HCT116 (cell line): ENCODE measurements at regions not wholly inside any gene's neighbourhood (a gene's known extent, or its start where the extent isn't known, plus 50 kb on each side); places are given as distances from the start of the nearest gene placed in this dataset.

Experiments used
- ATAC-seq: fragments of 200-7000 bp; cut with Tn5 transposase; 2 replicates; pipeline ENCODE4 v1.9.1; 2020; ENCODE audit warnings: mild to moderate bottlenecking, moderate library complexity
- BruUV-seq: library from RNA; stranded (reverse); fragments of 400-500 nt; replicated peaks from 2 replicates; lab custom pipeline; 2021; lab: Mats Ljungman, UMichigan
- CTCF ChIA-PET: fragments of 300-600 bp; sonication (Branson Sonifier 250); formaldehyde crosslinking; loops from one replicate; lab custom pipeline; 2021; ENCODE audit warnings: antibody characterized with exemption; lab: Charles Lee
- POLR2A ChIA-PET: fragments of 300-600, 350-600 bp; sonication (Branson Sonifier 250); formaldehyde crosslinking; loops from one replicate; lab custom pipeline; 2021; ENCODE audit warnings: antibody characterized with exemption; lab: Charles Lee
- RAD21 ChIA-PET, 2 experiments: fragments of 300-600 bp; sonication (Branson Sonifier 250); formaldehyde crosslinking; loops; one replicate each; lab custom pipeline; 2023; ENCODE audit warnings: low total read pairs in 2 of 2; ENCODE audit not compliant: uncharacterized antibody in 2 of 2, unreplicated experiment in 2 of 2, low non-redundant PET in 1 of 2; lab: Charles Lee
- DNase-seq: peaks from one replicate; pipeline ENCODE4 v3.0.0-alpha.2; 2010; ENCODE audit warnings: low read depth, low spot score
- H2AFZ ChIP-seq: fragments of 200-600 bp; shearing (Covaris generic), sonication (generic); 2 replicates; pipeline ENCODE4 v1.6.1; 2017; ENCODE audit warnings: low read depth, mixed run types, mixed read lengths, antibody characterized with exemption, low read length; ENCODE audit not compliant: poor library complexity, severe bottlenecking
- H3K27ac ChIP-seq: 2 replicates; pipeline ENCODE4 v1.5.1; 2012; ENCODE audit warnings: low read depth, low read length
- H3K27me3 ChIP-seq: fragments of 200-600 bp; sonication (generic); 2 replicates; pipeline ENCODE4 v1.6.1; 2016; ENCODE audit warnings: mixed run types, low read length, mixed read lengths; ENCODE audit not compliant: insufficient read depth
- H3K36me3 ChIP-seq, 2 experiments: fragments of 200-500 bp in 1 of 2; fragments of 200-600 bp in 1 of 2; sonication (Bioruptor generic) in 1 of 2; sonication (generic) in 1 of 2; 2 replicates each; pipeline versions ENCODE4 v1.5.1 to v1.6.1; 2014 to 2016; ENCODE audit warnings: low read length in 2 of 2, inconsistent platforms in 1 of 2, mixed read lengths in 1 of 2, mixed run types in 1 of 2; ENCODE audit not compliant: insufficient read depth in 2 of 2, control insufficient read depth in 1 of 2
- H3K4me1 ChIP-seq, 2 experiments: fragments of 200-600 bp in 1 of 2; sonication (generic) in 1 of 2; 2 replicates each; pipeline versions ENCODE4 v1.5.1 to v1.6.1; 2012 to 2017; ENCODE audit warnings: low read length in 2 of 2, inconsistent platforms in 1 of 2, mild to moderate bottlenecking in 1 of 2, mixed read lengths in 1 of 2, mixed run types in 1 of 2, moderate library complexity in 1 of 2; ENCODE audit not compliant: insufficient read depth in 2 of 2, control insufficient read depth in 1 of 2
- H3K4me2 ChIP-seq: fragments of 200-600 bp; sonication (generic); 2 replicates; pipeline ENCODE4 v1.6.1; 2017; ENCODE audit warnings: mixed run types, low read length, mixed read lengths
- H3K4me3 ChIP-seq, 2 experiments: fragments of 200-600 bp in 1 of 2; sonication (generic) in 1 of 2; replicated peaks in 1 of 2; 2 replicates each; pipeline ENCODE4 v1.5.1; 2011 to 2016; ENCODE audit warnings: low read length in 2 of 2, control low read depth in 1 of 2, low read depth in 1 of 2, mild to moderate bottlenecking in 1 of 2, mixed read lengths in 1 of 2, mixed run types in 1 of 2
- H3K79me2 ChIP-seq: fragments of 200-600 bp; sonication (generic); 2 replicates; pipeline ENCODE4 v1.6.1; 2017; ENCODE audit warnings: mild to moderate bottlenecking, mixed run types, low read length, moderate library complexity, mixed read lengths; ENCODE audit not compliant: insufficient read depth
- H3K9ac ChIP-seq: fragments of 200-600 bp; sonication (generic); 2 replicates; pipeline ENCODE4 v1.6.1; 2016; ENCODE audit warnings: low read length, mixed read lengths
- H3K9me2 ChIP-seq: fragments of 200-600 bp; sonication (generic), shearing (Covaris generic); 2 replicates; pipeline ENCODE4 v1.6.1; 2017; ENCODE audit warnings: mixed run types, mild to moderate bottlenecking, moderate library complexity; ENCODE audit not compliant: insufficient read depth
- H3K9me3 ChIP-seq, 2 experiments: fragments of 200-500 bp in 1 of 2; fragments of 200-600 bp in 1 of 2; sonication (Bioruptor generic) in 1 of 2; sonication (generic) in 1 of 2; 2 replicates each; pipeline ENCODE4 v1.6.1; 2014 to 2017; ENCODE audit warnings: low read length in 2 of 2, mixed read lengths in 2 of 2, inconsistent platforms in 1 of 2, low read depth in 1 of 2, mild to moderate bottlenecking in 1 of 2, mixed run types in 1 of 2, moderate library complexity in 1 of 2; ENCODE audit not compliant: control insufficient read depth in 1 of 2, insufficient read depth in 1 of 2
- H4K20me1 ChIP-seq: fragments of 200-600 bp; sonication (generic), shearing (Covaris generic); 2 replicates; pipeline ENCODE4 v1.6.1; 2017; ENCODE audit warnings: mixed run types, mild to moderate bottlenecking, moderate library complexity; ENCODE audit not compliant: insufficient read depth
- CBX3 ChIP-seq: IDR thresholded peaks from 2 replicates; pipeline ENCODE4 v1.6.1; 2012; ENCODE audit warnings: low read depth
- CTCF ChIP-seq, 3 experiments: fragments of 200-600 bp in 1 of 3; sonication (generic) in 1 of 3; IDR thresholded peaks in 2 of 3; conservative IDR thresholded peaks in 1 of 3; 2 replicates each; pipeline ENCODE4 v1.5.1; 2012 to 2017; ENCODE audit warnings: low read depth in 2 of 3, low read length in 2 of 3, antibody characterized with exemption in 1 of 3, borderline replicate concordance in 1 of 3, control low read depth in 1 of 3, mild to moderate bottlenecking in 1 of 3, mixed read lengths in 1 of 3, mixed run types in 1 of 3, moderate library complexity in 1 of 3; ENCODE audit not compliant: insufficient read depth in 1 of 3
- EGR1 ChIP-seq: IDR thresholded peaks from 2 replicates; pipeline ENCODE4 v1.6.1; 2012; ENCODE audit warnings: low read depth
- JUND ChIP-seq: IDR thresholded peaks from 2 replicates; pipeline ENCODE4 v1.6.1; 2012
- MAX ChIP-seq: IDR thresholded peaks from 2 replicates; pipeline ENCODE4 v1.6.1; 2012
- POLR2A ChIP-seq: IDR thresholded peaks from 2 replicates; pipeline ENCODE4 v1.7.0; 2011; ENCODE audit warnings: borderline replicate concordance; ENCODE audit not compliant: insufficient read depth, insufficient read length; ENCODE audit errors: extremely low read depth
- RAD21 ChIP-seq: IDR thresholded peaks from 2 replicates; pipeline ENCODE4 v1.6.1; 2012; ENCODE audit warnings: low read depth, mild to moderate bottlenecking
- TCF7L2 ChIP-seq: IDR thresholded peaks from 2 replicates; pipeline ENCODE4 v1.7.0; 2011; ENCODE audit warnings: borderline replicate concordance, inconsistent platforms; ENCODE audit not compliant: insufficient read depth, insufficient read length; ENCODE audit errors: extremely low read depth
- ZNF274 ChIP-seq: fragments of 200-500 bp; sonication (Bioruptor generic); IDR thresholded peaks from 2 replicates; pipeline ENCODE4 v1.6.1; 2014; ENCODE audit warnings: mild to moderate bottlenecking, low read depth, low read length, inconsistent platforms
- intact Hi-C: fragments of 100-400 bp; cut with micrococcal nuclease; formaldehyde crosslinking; loops from 2 replicates; pipeline ENCODE4 v1.10.0; 2022
- TF ChIP-seq, protein P1 (sequence below): IDR thresholded peaks from 2 replicates; pipeline ENCODE4 v1.6.1; 2012; ENCODE audit warnings: low read depth

DNA sequence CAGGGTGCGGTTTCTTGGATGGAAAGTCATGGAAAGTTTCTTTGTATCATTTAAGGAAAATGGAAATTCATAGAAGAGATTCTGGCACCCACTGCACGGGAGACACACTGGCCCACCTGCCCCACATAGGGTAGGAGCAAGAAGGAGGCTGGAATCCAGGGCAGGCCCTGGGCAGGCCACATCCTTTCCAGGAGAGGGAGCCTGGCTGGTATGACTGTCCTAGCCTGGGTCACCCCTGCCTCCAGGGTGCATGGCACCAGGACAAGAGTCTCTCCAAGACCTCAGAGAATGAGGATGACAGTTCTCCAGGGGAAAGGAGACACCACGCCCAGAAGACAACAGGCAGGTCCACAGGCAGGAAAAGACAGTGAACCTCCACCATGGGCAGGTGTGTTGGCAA is 297.2 kb downstream of the TCERG1L start:
- ATAC-seq (no peak), DNase-seq (no peak)
- ChIA-PET CTCF (no interaction called here), RAD21 (no interaction called here), POLR2A (no interaction called here)
- H3K4me1 ChIP-seq, result no peaks in the 10 kb centered on the region
- no peak overlapping the region for H2AFZ ChIP-seq
- no peaks in the 10 kb centered on the region for H3K36me3 ChIP-seq
- H3K9me2 ChIP-seq, result no peaks in the 10 kb centered on the region
- H3K79me2 ChIP-seq, result no peaks in the 10 kb centered on the region
- intact Hi-C loops, result no loop called here
- no peaks in the 10 kb centered on the region for H3K27me3 ChIP-seq
- no peaks in the 10 kb centered on the region for H3K9me3 ChIP-seq
- H3K9ac ChIP-seq, result no peak overlapping the region
- no peak overlapping the region for H3K27ac ChIP-seq
- BruUV-seq, result no TSS peak
- no peak overlapping the region for H3K4me2 ChIP-seq
- no peaks in the 10 kb centered on the region for H4K20me1 ChIP-seq
- H3K4me3 ChIP-seq, result no peak overlapping the region
- TF ChIP-seq JUND (no peak), RAD21 (no peak), CBX3 (no peak), CTCF (IDR thresholded peaks at IDR 0.05 in 2 of 3, conservative IDR thresholded peaks at IDR 0.05 in 1 of 3; ENCODE audit: borderline replicate concordance in 1 of 3, insufficient read depth in 1 of 3, low read depth in 2 of 3, low read length in 2 of 3) (no peak), EGR1 (no peak), POLR2A (no peak), TCF7L2 (no peak)

GRCh38 chr10:131015271-131015670 is 296.2 kb downstream of the TCERG1L start:
- POLR2A ChIA-PET, result no interaction called here
- Histone ChIP-seq H3K9me3 (no peaks in the 10 kb centered on the region), H3K9ac (no peak overlapping the region), H3K4me1 (no peaks in the 10 kb centered on the region), H3K4me3 (no peak overlapping the region), H3K79me2 (no peaks in the 10 kb centered on the region), H3K27me3 (no peaks in the 10 kb centered on the region), H4K20me1 (no peaks in the 10 kb centered on the region), H2AFZ (no peak overlapping the region), H3K27ac (no peak overlapping the region), H3K4me2 (no peak overlapping the region), H3K9me2 (no peaks in the 10 kb centered on the region), H3K36me3 (no peaks in the 10 kb centered on the region)
- RAD21 ChIA-PET, result no interaction called here
- intact Hi-C loops, result no loop called here
- DNase-seq (no peak), ATAC-seq (no peak)
- TF ChIP-seq POLR2A (no peak), CTCF (IDR thresholded peaks at IDR 0.05 in 2 of 3, conservative IDR thresholded peaks at IDR 0.05 in 1 of 3; ENCODE audit: borderline replicate concordance in 1 of 3, insufficient read depth in 1 of 3, low read depth in 2 of 3, low read length in 2 of 3) (no peak), MAX (no peak), ZNF274 (no peak)
- TF ChIP-seq, protein P1, sequence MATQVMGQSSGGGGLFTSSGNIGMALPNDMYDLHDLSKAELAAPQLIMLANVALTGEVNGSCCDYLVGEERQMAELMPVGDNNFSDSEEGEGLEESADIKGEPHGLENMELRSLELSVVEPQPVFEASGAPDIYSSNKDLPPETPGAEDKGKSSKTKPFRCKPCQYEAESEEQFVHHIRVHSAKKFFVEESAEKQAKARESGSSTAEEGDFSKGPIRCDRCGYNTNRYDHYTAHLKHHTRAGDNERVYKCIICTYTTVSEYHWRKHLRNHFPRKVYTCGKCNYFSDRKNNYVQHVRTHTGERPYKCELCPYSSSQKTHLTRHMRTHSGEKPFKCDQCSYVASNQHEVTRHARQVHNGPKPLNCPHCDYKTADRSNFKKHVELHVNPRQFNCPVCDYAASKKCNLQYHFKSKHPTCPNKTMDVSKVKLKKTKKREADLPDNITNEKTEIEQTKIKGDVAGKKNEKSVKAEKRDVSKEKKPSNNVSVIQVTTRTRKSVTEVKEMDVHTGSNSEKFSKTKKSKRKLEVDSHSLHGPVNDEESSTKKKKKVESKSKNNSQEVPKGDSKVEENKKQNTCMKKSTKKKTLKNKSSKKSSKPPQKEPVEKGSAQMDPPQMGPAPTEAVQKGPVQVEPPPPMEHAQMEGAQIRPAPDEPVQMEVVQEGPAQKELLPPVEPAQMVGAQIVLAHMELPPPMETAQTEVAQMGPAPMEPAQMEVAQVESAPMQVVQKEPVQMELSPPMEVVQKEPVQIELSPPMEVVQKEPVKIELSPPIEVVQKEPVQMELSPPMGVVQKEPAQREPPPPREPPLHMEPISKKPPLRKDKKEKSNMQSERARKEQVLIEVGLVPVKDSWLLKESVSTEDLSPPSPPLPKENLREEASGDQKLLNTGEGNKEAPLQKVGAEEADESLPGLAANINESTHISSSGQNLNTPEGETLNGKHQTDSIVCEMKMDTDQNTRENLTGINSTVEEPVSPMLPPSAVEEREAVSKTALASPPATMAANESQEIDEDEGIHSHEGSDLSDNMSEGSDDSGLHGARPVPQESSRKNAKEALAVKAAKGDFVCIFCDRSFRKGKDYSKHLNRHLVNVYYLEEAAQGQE, result no peak
- no TSS peak for BruUV-seq
- CTCF ChIA-PET, result no interaction called here
